SK-N-SH (cell line): ENCODE measurements at regions not wholly inside any gene's neighbourhood (a gene's known extent, or its start where the extent isn't known, plus 50 kb on each side); places are given as distances from the start of the nearest gene placed in this dataset.

Experiments
- CTCF ChIA-PET: fragments of 300-600, 350-600 bp; formaldehyde crosslinking; extraction: SDS; loops from one replicate; lab custom pipeline; 2021; lab: Yijun Ruan, JAX
- POLR2A ChIA-PET: fragments of 350-600 bp; sonication (Branson Sonifier 250); formaldehyde crosslinking; extraction: SDS; loops from one replicate; lab custom pipeline; 2020; ENCODE audit warnings: antibody characterized with exemption, inconsistent platforms; lab: Yijun Ruan, JAX
- DNase-seq: peaks from one replicate; pipeline ENCODE4 v3.0.0; 2012
- H2AFZ ChIP-seq: fragments of 200-600 bp; sonication (generic); 2 replicates; pipeline ENCODE4 v1.8.1; 2016; ENCODE audit warnings: antibody characterized with exemption, mild to moderate bottlenecking, low read depth
- H3F3A ChIP-seq: fragments of 200-600 bp; sonication (generic); replicated peaks from 2 replicates; pipeline ENCODE3; 2016; ENCODE audit warnings: antibody characterized with exemption, mild to moderate bottlenecking; ENCODE audit not compliant: insufficient read depth
- H3K27ac ChIP-seq, 2 experiments: fragments of 200-500 bp in 1 of 2; fragments of 200-600 bp in 1 of 2; sonication (Bioruptor generic) in 1 of 2; sonication (generic), shearing (Covaris generic) in 1 of 2; 2 replicates each; pipeline versions ENCODE4 v1.5.1 to v1.6.1; 2014 to 2016; ENCODE audit warnings: low read depth in 2 of 2, inconsistent platforms in 1 of 2, low read length in 1 of 2, mild to moderate bottlenecking in 1 of 2, mixed read lengths in 1 of 2
- H3K27me3 ChIP-seq: fragments of 200-600 bp; sonication (generic), shearing (Covaris generic); 2 replicates; pipeline ENCODE4 v1.6.1; 2016; ENCODE audit warnings: mixed run types; ENCODE audit not compliant: insufficient read depth
- H3K36me3 ChIP-seq, 2 experiments: fragments of 200-500 bp in 1 of 2; fragments of 200-600 bp in 1 of 2; sonication (Bioruptor generic) in 1 of 2; sonication (generic) in 1 of 2; replicated peaks in 1 of 2; 2 replicates each; pipeline versions ENCODE3 to v1.5.1; 2014 to 2016; ENCODE audit warnings: low read length in 1 of 2, mild to moderate bottlenecking in 1 of 2; ENCODE audit not compliant: insufficient read depth in 2 of 2, control insufficient read depth in 1 of 2
- H3K4me1 ChIP-seq, 2 experiments: fragments of 200-500 bp in 1 of 2; fragments of 200-600 bp in 1 of 2; sonication (Bioruptor generic) in 1 of 2; sonication (generic), shearing (Covaris generic) in 1 of 2; 2 replicates each; pipeline versions ENCODE4 v1.5.1 to v1.6.1; 2014 to 2016; ENCODE audit warnings: low read depth in 1 of 2, low read length in 1 of 2, mixed run types in 1 of 2; ENCODE audit not compliant: insufficient read depth in 2 of 2, control insufficient read depth in 1 of 2
- H3K4me2 ChIP-seq: fragments of 200-600 bp; sonication (generic), shearing (Covaris generic); 2 replicates; pipeline ENCODE4 v1.6.1; 2017; ENCODE audit warnings: mixed run types
- H3K4me3 ChIP-seq, 2 experiments: fragments of 200-500 bp in 1 of 2; fragments of 200-600 bp in 1 of 2; sonication (Bioruptor generic) in 1 of 2; sonication (generic), shearing (Covaris generic) in 1 of 2; 2 replicates each; pipeline versions ENCODE4 v1.5.1 to v1.8.1; 2014 to 2016; ENCODE audit warnings: low read depth in 2 of 2, inconsistent platforms in 1 of 2, low read length in 1 of 2, mild to moderate bottlenecking in 1 of 2, mixed read lengths in 1 of 2, moderate library complexity in 1 of 2
- H3K79me2 ChIP-seq: fragments of 200-600 bp; sonication (generic); 2 replicates; pipeline ENCODE4 v1.8.1; 2017; ENCODE audit warnings: mild to moderate bottlenecking; ENCODE audit not compliant: insufficient read depth
- H3K9ac ChIP-seq: fragments of 200-600 bp; sonication (generic); 2 replicates; pipeline ENCODE4 v1.6.1; 2017; ENCODE audit warnings: mixed run types
- H3K9me2 ChIP-seq: fragments of 200-600 bp; sonication (generic); 2 replicates; pipeline ENCODE4 v1.6.1; 2017; ENCODE audit warnings: mixed run types
- H3K9me3 ChIP-seq: fragments of 200-600 bp; sonication (generic); 2 replicates; pipeline ENCODE4 v1.6.1; 2017; ENCODE audit warnings: mixed run types, mild to moderate bottlenecking, moderate library complexity
- H4K20me1 ChIP-seq: fragments of 200-600 bp; sonication (generic); 2 replicates; pipeline ENCODE4 v1.6.1; 2017; ENCODE audit warnings: mild to moderate bottlenecking, mixed run types; ENCODE audit not compliant: insufficient read depth
- CTCF ChIP-seq: fragments of 200-600 bp; sonication (generic); IDR thresholded peaks from 2 replicates; pipeline ENCODE4 v1.6.1; 2017; ENCODE audit warnings: antibody characterized with exemption, mild to moderate bottlenecking, moderate library complexity
- MAX ChIP-seq: IDR thresholded peaks from 2 replicates; pipeline ENCODE4 v1.4.0; 2012; ENCODE audit warnings: low read depth
- NRF1 ChIP-seq: IDR thresholded peaks from 2 replicates; pipeline ENCODE4 v1.6.1; 2012; ENCODE audit warnings: low read depth, mild to moderate bottlenecking, low read length
- PBX3 ChIP-seq: IDR thresholded peaks from 2 replicates; pipeline ENCODE4; 2012
- POLR2AphosphoS5 ChIP-seq: IDR thresholded peaks from 2 replicates; pipeline ENCODE4 v1.6.1; 2012; ENCODE audit warnings: low read depth, low read length
- REST ChIP-seq: IDR thresholded peaks from 2 replicates; pipeline ENCODE4 v1.6.1; 2012; ENCODE audit warnings: mild to moderate bottlenecking, low read depth, low read length, moderate library complexity
- RFX5 ChIP-seq: IDR thresholded peaks from 2 replicates; pipeline ENCODE4 v1.6.1; 2012; ENCODE audit warnings: mild to moderate bottlenecking, improper control_type of control experiment, low read length
- TAF1 ChIP-seq: IDR thresholded peaks from 2 replicates; pipeline ENCODE4 v1.6.1; 2012; ENCODE audit warnings: low read depth, mild to moderate bottlenecking, low read length, moderate library complexity, borderline replicate concordance
- WGBS: methylation state at CpG from one replicate; pipeline ENCODE4 v1.1.6; 2017; ENCODE audit warnings: low lambda C conversion rate; 5-methylcytosine and 5-hydroxymethylcytosine counted together
- TF ChIP-seq, protein P1 (sequence below): fragments of 150-350 bp; IDR thresholded peaks from 2 replicates; pipeline ENCODE4 v1.6.1; 2016; ENCODE audit warnings: mild to moderate bottlenecking, low read depth, low read length

DNA sequence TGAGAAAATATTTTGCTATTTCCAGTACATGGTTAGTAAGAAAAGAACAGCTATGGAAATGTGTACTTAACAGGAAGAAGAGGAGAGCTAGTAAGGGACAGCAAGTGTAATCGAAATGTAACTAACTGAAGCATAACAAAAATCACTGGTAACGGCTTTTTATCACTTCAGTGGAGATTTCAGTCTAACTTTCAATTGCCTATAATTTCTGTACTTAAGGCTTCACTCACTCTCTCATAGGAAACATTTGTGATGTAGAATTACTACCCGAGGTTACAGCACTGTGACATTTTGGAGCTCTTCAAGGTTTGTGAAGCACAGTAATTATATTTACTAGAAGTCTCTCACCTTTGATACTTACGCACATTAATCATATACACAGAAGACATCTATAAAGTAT, 1119.1 kb downstream of the AMY1C start (continued):
- no peak for TF ChIP-seq PBX3

GRCh38 chr1:104874044-104874443, 1124.3 kb downstream of the AMY1C start:
- no peak overlapping the region for H3K4me2 ChIP-seq
- TF ChIP-seq NRF1 (no peak), RFX5 (no peak), TAF1 (no peak), CTCF (no peak), REST (no peak), POLR2AphosphoS5 (no peak), MAX (no peak)
- TF ChIP-seq, protein P1, sequence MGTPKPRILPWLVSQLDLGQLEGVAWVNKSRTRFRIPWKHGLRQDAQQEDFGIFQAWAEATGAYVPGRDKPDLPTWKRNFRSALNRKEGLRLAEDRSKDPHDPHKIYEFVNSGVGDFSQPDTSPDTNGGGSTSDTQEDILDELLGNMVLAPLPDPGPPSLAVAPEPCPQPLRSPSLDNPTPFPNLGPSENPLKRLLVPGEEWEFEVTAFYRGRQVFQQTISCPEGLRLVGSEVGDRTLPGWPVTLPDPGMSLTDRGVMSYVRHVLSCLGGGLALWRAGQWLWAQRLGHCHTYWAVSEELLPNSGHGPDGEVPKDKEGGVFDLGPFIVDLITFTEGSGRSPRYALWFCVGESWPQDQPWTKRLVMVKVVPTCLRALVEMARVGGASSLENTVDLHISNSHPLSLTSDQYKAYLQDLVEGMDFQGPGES: no peak
- H3F3A ChIP-seq: no peaks in the 10 kb centered on the region
- DNase-seq: no peak
- WGBS: 64% methylated on average over 6 of the region's 6 CpGs
- no peak overlapping the region for H3K4me3 ChIP-seq
- no peaks in the 10 kb centered on the region for H4K20me1 ChIP-seq
- no peaks in the 10 kb centered on the region for H3K27me3 ChIP-seq
- H3K36me3 ChIP-seq: no peaks in the 10 kb centered on the region
- ChIA-PET CTCF (no interaction called here), POLR2A (no interaction called here)
- H3K9me3 ChIP-seq: no peaks in the 10 kb centered on the region
- no peaks in the 10 kb centered on the region for H3K4me1 ChIP-seq
- no peak overlapping the region for H3K27ac ChIP-seq
- no peak overlapping the region for H3K9ac ChIP-seq
- no peak overlapping the region for H2AFZ ChIP-seq
- no peaks in the 10 kb centered on the region for H3K9me2 ChIP-seq
- H3K79me2 ChIP-seq: no peaks in the 10 kb centered on the region
